Psoas muscle (tissue), 7 donors: ENCODE measurements at regions not wholly inside any gene's neighbourhood (a gene's known extent, or its start where the extent isn't known, plus 50 kb on each side); places are given as distances from the start of the nearest gene placed in this dataset.

Experiments
- ATAC-seq, 4 donors: fragments of 200-7000 bp; cut with Tn5 transposase; one replicate each; pipeline ENCODE4 v1.9.1; 2020; ENCODE audit warnings: moderate library complexity in 3 of 4, mild to moderate bottlenecking in 2 of 4
- DNase-seq, 2 donors: peaks; one replicate each; pipeline ENCODE4 v3.0.0-alpha.2; 2020
- H3K27ac ChIP-seq: fragments of 200-600 bp; one replicate; pipeline ENCODE4 v1.8.0; 2022
- H3K27me3 ChIP-seq, 3 donors: fragments of 200-600 bp in 1 of 3; one replicate each; pipeline versions ENCODE4 v1.6.1 to v1.8.0; 2013 to 2022; ENCODE audit warnings: low read length in 2 of 3, mild to moderate bottlenecking in 2 of 3, moderate library complexity in 1 of 3; ENCODE audit not compliant: insufficient read depth in 3 of 3
- H3K36me3 ChIP-seq, 2 donors: fragments of 200-600 bp in 1 of 2; one replicate each; pipeline versions ENCODE4 v1.6.1 to v1.8.0; 2013 to 2022; ENCODE audit warnings: low read depth in 1 of 2, mild to moderate bottlenecking in 1 of 2, moderate library complexity in 1 of 2; ENCODE audit not compliant: insufficient read depth in 1 of 2
- H3K4me1 ChIP-seq: fragments of 200-600 bp; one replicate; pipeline ENCODE4 v1.8.0; 2022
- H3K4me3 ChIP-seq: fragments of 200-600 bp; one replicate; pipeline ENCODE4 v1.8.0; 2022; ENCODE audit warnings: mild to moderate bottlenecking
- H3K9me3 ChIP-seq: fragments of 200-600 bp; one replicate; pipeline ENCODE4 v1.8.0; 2022
- CTCF ChIP-seq: fragments of 200-600 bp; IDR thresholded peaks from one replicate; pipeline ENCODE4 v1.8.0; 2022; ENCODE audit warnings: antibody characterized with exemption
- WGBS, 3 donors: extraction: QIAGEN DNeasy Blood & Tissue Kit; methylation state at CpG; one replicate each; pipeline versions ENCODE4 v1.1.6 to v1.1.7; 2013; 5-methylcytosine and 5-hydroxymethylcytosine counted together
- intact Hi-C, 2 donors: fragments of 100-400 bp; cut with DNase I; formaldehyde crosslinking; loops; one replicate each; pipeline versions ENCODE4 v1.11.0 to v1.14.2; 2022
- donor health status: healthy with polysubstance abuse.
- donor health status: DM: no; HTN: no; CAD: no; lungs with moderate emphysema.
- donor health status: Bipolar disorder and iron deficiency.
- donor health status: healthy.
- donor health status: DM: yes; HTN: yes; CAD: no.
- donor health status: DM: no; HTN: no; CAD: no.
- donor health status: DM: yes; HTN: yes; CAD: no.

DNA sequence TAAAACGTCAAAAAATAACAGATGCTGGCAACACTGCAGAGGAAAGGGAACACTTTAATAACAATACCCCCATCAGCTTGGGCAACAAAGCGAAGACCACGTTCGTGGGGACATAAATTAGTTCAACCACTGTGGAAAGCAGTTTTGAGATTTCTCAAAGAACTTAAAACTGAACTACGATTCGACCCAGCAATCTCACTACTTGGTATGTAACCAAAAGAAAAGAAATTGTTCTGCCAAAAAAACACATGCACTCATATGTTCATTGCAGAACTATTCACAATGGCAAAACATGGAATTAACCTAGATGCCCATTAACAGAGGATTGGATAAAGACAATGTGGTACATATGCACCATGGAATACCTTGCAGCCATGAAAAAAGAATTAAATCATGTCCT is 81.2 kb upstream of the RAP1B start:
- H3K36me3 ChIP-seq, result no peaks in the 10 kb centered on the region
- DNase-seq (no peak), ATAC-seq (no peak)
- H3K9me3 ChIP-seq, result no peaks in the 10 kb centered on the region
- WGBS, 3 donors, result 70% methylated on average over 6 of the region's 6 CpGs
- H3K4me1 ChIP-seq, result no peaks in the 10 kb centered on the region
- no peak overlapping the region for H3K27ac ChIP-seq
- H3K4me3 ChIP-seq, result no peak overlapping the region
- intact Hi-C loops, result no loop called here
- H3K27me3 ChIP-seq, result no peaks in the 10 kb centered on the region
- TF ChIP-seq CTCF, result no peak

DNA sequence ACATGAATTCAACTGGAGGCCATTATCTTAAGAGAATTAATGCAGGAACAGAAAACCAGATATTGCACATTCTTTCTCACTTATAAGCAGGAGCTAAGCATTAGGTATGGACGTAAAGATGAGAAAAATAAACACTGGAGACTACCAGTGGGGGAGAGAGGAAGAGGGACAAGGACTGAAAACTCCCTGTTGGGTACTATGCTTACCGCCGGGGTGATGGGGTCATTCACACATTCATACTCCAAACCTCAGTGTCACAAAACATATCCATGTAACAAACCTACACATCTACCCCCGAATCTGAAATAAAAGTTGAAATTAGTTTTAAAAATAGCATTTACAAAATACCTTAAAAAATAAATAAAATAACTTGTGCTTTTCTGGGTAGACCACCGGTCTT is 80.8 kb upstream of the RAP1B start:
- no peak for TF ChIP-seq CTCF
- no peak overlapping the region for H3K27ac ChIP-seq
- no peaks in the 10 kb centered on the region for H3K27me3 ChIP-seq
- no peak overlapping the region for H3K4me3 ChIP-seq
- WGBS, 3 donors, result 89 to 94% (median 90%) methylated on average over 5 of the region's 5 CpGs
- no peaks in the 10 kb centered on the region for H3K36me3 ChIP-seq
- no peaks in the 10 kb centered on the region for H3K4me1 ChIP-seq
- ATAC-seq, result no peak
- DNase-seq, result no peak
- intact Hi-C loops, result no loop called here
- no peaks in the 10 kb centered on the region for H3K9me3 ChIP-seq

DNA sequence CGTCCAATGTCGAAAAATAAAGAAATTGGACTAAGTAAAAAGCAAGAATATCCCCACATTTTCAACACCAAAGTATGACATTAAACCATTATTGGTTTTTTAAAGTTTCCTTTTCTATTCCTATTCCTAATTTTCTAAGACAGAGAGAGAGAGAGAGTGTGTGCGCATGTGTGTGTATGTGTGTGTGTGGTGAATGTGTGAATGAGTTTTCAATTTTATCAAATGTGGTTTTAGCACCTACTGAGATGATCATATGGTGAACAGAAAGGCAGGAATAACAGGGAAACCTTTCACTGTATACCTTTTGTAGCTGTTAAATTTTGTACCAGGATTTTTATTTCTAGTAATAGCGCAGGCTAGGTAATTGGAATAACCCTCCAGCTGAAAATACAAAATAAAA is 80.4 kb upstream of the RAP1B start:
- 95 to 97% (median 95%) methylated on average over 4 of the region's 4 CpGs for WGBS, 3 donors
- TF ChIP-seq CTCF, result no peak
- intact Hi-C loops, result no loop called here

DNA sequence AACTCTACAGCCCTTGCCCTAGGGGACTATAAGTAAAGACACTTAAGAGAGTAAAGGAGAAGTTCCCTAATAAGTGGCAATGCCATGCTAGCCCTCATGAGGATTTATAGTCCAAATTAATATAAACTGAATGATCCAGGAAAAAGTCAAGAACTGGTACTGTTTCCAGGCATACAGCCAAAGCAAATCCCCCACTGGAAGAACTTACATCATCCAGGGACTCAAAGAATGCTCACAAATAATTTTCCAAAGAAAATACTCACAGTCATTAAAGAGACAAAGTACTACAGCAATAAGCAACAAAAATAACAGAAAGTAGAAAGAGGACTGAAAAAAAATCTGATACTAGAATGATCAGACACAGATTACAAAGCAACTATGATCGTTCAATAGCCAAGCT is 79.7 kb upstream of the RAP1B start:
- 39 to 67% (median 56%) methylated on average over 1 of the region's 1 CpG for WGBS, 3 donors
- no peak overlapping the region for H3K4me3 ChIP-seq
- DNase-seq (no peak), ATAC-seq (no peak)
- no peaks in the 10 kb centered on the region for H3K4me1 ChIP-seq
- no peak overlapping the region for H3K27ac ChIP-seq
- TF ChIP-seq CTCF, result no peak
- H3K9me3 ChIP-seq, result no peaks in the 10 kb centered on the region
- H3K36me3 ChIP-seq, result no peaks in the 10 kb centered on the region
- H3K27me3 ChIP-seq, result no peaks in the 10 kb centered on the region
- intact Hi-C loops, result no loop called here

More for the DNA sequence above, 80.4 kb upstream of the RAP1B start:
- H3K4me3 ChIP-seq, result no peak overlapping the region
- no peaks in the 10 kb centered on the region for H3K36me3 ChIP-seq
- ATAC-seq, result no peak
- H3K27ac ChIP-seq, result no peak overlapping the region
- no peaks in the 10 kb centered on the region for H3K9me3 ChIP-seq
- no peaks in the 10 kb centered on the region for H3K4me1 ChIP-seq
- no peak for DNase-seq
- no peaks in the 10 kb centered on the region for H3K27me3 ChIP-seq

DNA sequence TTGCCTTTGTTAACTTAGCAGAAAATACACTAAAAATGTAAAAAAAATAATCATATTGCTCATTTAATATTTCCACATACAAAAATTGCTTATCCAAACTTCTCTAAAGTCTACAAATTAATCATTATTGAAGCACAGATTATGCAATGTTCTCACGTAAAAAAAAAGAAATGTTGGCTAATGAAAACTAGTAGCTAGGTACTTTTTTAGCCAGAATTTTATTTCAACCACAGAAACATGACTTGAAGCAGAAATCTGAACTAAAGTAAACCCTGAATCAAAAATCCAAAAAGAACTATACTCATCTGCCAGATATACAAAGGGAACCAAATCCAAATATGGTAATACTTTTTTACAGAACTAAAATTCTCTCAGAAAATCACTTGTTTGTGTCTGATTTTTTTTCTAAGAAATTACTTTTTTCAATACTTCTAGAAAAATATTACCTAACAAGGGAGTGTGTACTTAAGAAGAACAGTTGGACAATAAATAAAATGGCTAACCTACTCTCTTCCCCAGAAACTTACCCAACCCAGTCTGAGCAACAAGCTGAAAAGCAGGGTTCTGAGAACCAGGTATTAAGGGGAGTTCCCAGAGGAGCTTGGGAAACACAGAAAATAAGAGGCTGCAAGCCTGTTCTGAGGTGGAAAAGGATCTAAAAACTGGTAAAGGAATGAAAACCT is 78.4 kb upstream of the RAP1B start:
- TF ChIP-seq CTCF, result no peak
- intact Hi-C loops, result no loop called here
- Histone ChIP-seq H3K9me3 (no peaks in the 10 kb centered on the region), H3K4me1 (no peaks in the 10 kb centered on the region), H3K27ac (no peak overlapping the region), H3K4me3 (no peak overlapping the region), H3K36me3 (no peaks in the 10 kb centered on the region), H3K27me3 (no peaks in the 10 kb centered on the region)
- DNase-seq (no peak), ATAC-seq (peak in 1 of 4 donors; percentile 26)
- 37 to 66% (median 54%) methylated on average over 1 of the region's 1 CpG for WGBS, 3 donors
